Caco-2 (cell line): ENCODE measurements at regions not wholly inside any gene's neighbourhood (a gene's known extent, or its start where the extent isn't known, plus 50 kb on each side); places are given as distances from the start of the nearest gene placed in this dataset.
A peak's percentile ranks its signal among the peaks of the same experiment; 100 is the strongest.

Source experiments
- BruUV-seq: library from RNA; stranded (reverse); fragments of 400-500 nt; replicated peaks from 2 replicates; lab custom pipeline; 2021; lab: Mats Ljungman, UMichigan
- CTCF ChIA-PET: fragments of 300-600 bp; sonication (Branson Sonifier 250); formaldehyde crosslinking; loops from one replicate; lab custom pipeline; 2022; ENCODE audit warnings: antibody characterized with exemption; lab: Charles Lee
- POLR2A ChIA-PET: fragments of 300-600 bp; sonication (Branson Sonifier 250); formaldehyde crosslinking; loops from one replicate; lab custom pipeline; 2022; ENCODE audit warnings: antibody characterized with exemption; lab: Charles Lee
- DNase-seq, 2 experiments: peaks; one replicate each; pipeline versions ENCODE4 v3.0.0 to v3.0.0-alpha.2; 2020 to 2022
- H3K27me3 ChIP-seq: replicated peaks from 2 replicates; pipeline ENCODE4 v1.6.0; 2011; ENCODE audit warnings: low read length; ENCODE audit not compliant: control insufficient read depth, insufficient read depth
- H3K36me3 ChIP-seq: 2 replicates; pipeline ENCODE4 v1.5.1; 2011; ENCODE audit warnings: low read length; ENCODE audit not compliant: control insufficient read depth, insufficient read depth
- H3K4me1 ChIP-seq: fragments of 250-450 bp; sonication (Bioruptor Pico); 2 replicates; pipeline ENCODE4 v1.5.1; 2020; ENCODE audit warnings: mild to moderate bottlenecking
- H3K4me3 ChIP-seq: 2 replicates; pipeline ENCODE4 v1.5.1; 2011; ENCODE audit warnings: low read depth, mild to moderate bottlenecking, control low read depth, low read length
- H3K9me3 ChIP-seq: fragments of 250-450 bp; sonication (Bioruptor Pico); 2 replicates; pipeline ENCODE4 v1.5.1; 2020; ENCODE audit warnings: mild to moderate bottlenecking, moderate library complexity
- H3K27ac Mint-ChIP-seq: one replicate; pipeline ENCODE4 v1.8.0; 2022; ENCODE audit warnings: mixed read lengths; ENCODE audit not compliant: unreplicated experiment
- H3K27me3 Mint-ChIP-seq: one replicate; pipeline ENCODE4 v1.8.0; 2022; ENCODE audit warnings: mixed read lengths; ENCODE audit not compliant: insufficient read depth, unreplicated experiment
- H3K36me3 Mint-ChIP-seq: one replicate; pipeline ENCODE4 v1.8.0; 2022; ENCODE audit warnings: mild to moderate bottlenecking, mixed read lengths; ENCODE audit not compliant: insufficient read depth, unreplicated experiment
- H3K4me1 Mint-ChIP-seq: one replicate; pipeline ENCODE4 v1.8.0; 2022; ENCODE audit warnings: low read depth, mixed read lengths; ENCODE audit not compliant: unreplicated experiment
- H3K4me3 Mint-ChIP-seq: one replicate; pipeline ENCODE4 v1.8.0; 2022; ENCODE audit warnings: mild to moderate bottlenecking, moderate library complexity, mixed read lengths; ENCODE audit not compliant: unreplicated experiment
- H3K9me3 Mint-ChIP-seq: one replicate; pipeline ENCODE4 v1.8.0; 2022; ENCODE audit warnings: mixed read lengths; ENCODE audit not compliant: unreplicated experiment
- CTCF ChIP-seq, 2 experiments: fragments of 200-600 bp in 1 of 2; IDR thresholded peaks; 1 replicate in 1 of 2; 2 replicates in 1 of 2; pipeline versions ENCODE4 v1.5.1 to v1.8.0; 2011 to 2022; ENCODE audit warnings: antibody characterized with exemption in 1 of 2, control low read depth in 1 of 2, inconsistent platforms in 1 of 2, low read depth in 1 of 2, low read length in 1 of 2, mild to moderate bottlenecking in 1 of 2, moderate library complexity in 1 of 2; ENCODE audit not compliant: insufficient read depth in 1 of 2, severe bottlenecking in 1 of 2, unreplicated experiment in 1 of 2
- intact Hi-C: fragments of 100-400 bp; cut with micrococcal nuclease; formaldehyde crosslinking; loops from one replicate; pipeline ENCODE4 v1.10.0; 2022; ENCODE audit not compliant: unreplicated experiment

- peaks cover 4% of the 10 kb centered on the region; the same call in 1 of the 2 replicates for H3K9me3 ChIP-seq
- intact Hi-C loops: loop anchor here (1.0 to 5.0 kb wide), 5 partner anchors 12 to 1530 kb away; no protein-coding TSS in a partner anchor
- TF ChIP-seq CTCF (IDR thresholded peaks at IDR 0.05; ENCODE audit: insufficient read depth in 1 of 2, low read depth in 1 of 2, low read length in 1 of 2, severe bottlenecking in 1 of 2, unreplicated experiment in 1 of 2): no peak
- peaks cover 24% of the 10 kb centered on the region for H3K36me3 Mint-ChIP-seq
- no peak overlapping the region for H3K4me3 ChIP-seq
- peaks cover 21% of the 10 kb centered on the region for H3K9me3 Mint-ChIP-seq
- H3K4me1 Mint-ChIP-seq: peaks cover 74% of the 10 kb centered on the region
- H3K27me3 Mint-ChIP-seq: no peaks in the 10 kb centered on the region
- peak overlapping the region; percentile 60 for H3K4me3 Mint-ChIP-seq
- H3K4me1 ChIP-seq: peaks cover 75% of the 10 kb centered on the region
- POLR2A ChIA-PET: interaction anchor here (1.2 to 3.4 kb wide), 4 partner anchors 10 to 30 kb away, joined by 3 to 39 read pairs (median 12); no protein-coding TSS in a partner anchor
- no peaks in the 10 kb centered on the region; the same call in 1 of the 2 replicates for H3K36me3 ChIP-seq
- BruUV-seq: no TSS peak
- peak; percentile 75 to 83 for DNase-seq
- peak overlapping the region; percentile 91 for H3K27ac Mint-ChIP-seq
- no peaks in the 10 kb centered on the region for H3K27me3 ChIP-seq
- CTCF ChIA-PET: interaction anchor here (0.7 to 2.7 kb wide), 3 partner anchors 12 to 30 kb away, joined by 3 to 19 read pairs (median 16); no protein-coding TSS in a partner anchor
Observed at GRCh38 chr15:53831907-53832770, 72.7 kb upstream of the WDR72 start.

GRCh38 chr15:53830707-53831386 is 71.4 kb upstream of the WDR72 start:
- Mint-ChIP-seq H3K4me3 (peak overlapping the region; percentile 60), H3K4me1 (peaks cover 62% of the 10 kb centered on the region), H3K36me3 (peaks cover 24% of the 10 kb centered on the region), H3K27me3 (no peaks in the 10 kb centered on the region), H3K27ac (peak overlapping the region; percentile 91), H3K9me3 (peaks cover 21% of the 10 kb centered on the region)
- CTCF ChIA-PET: interaction anchor here (2.7 kb wide), 2 partner anchors 13 to 20 kb away, joined by 16 to 19 read pairs; no protein-coding TSS in a partner anchor
- Histone ChIP-seq H3K27me3 (no peaks in the 10 kb centered on the region), H3K4me1 (peaks cover 62% of the 10 kb centered on the region), H3K9me3 (peaks cover 4% of the 10 kb centered on the region; the same call in 1 of the 2 replicates), H3K4me3 (0 out of 2 replicates have a peak overlapping the region, but pooled peaks have one; percentile 5), H3K36me3 (no peaks in the 10 kb centered on the region)
- no peak for TF ChIP-seq CTCF (IDR thresholded peaks at IDR 0.05; ENCODE audit: insufficient read depth in 1 of 2, low read depth in 1 of 2, low read length in 1 of 2, severe bottlenecking in 1 of 2, unreplicated experiment in 1 of 2)
- BruUV-seq: no TSS peak
- peak; percentile 81 to 90 for DNase-seq
- POLR2A ChIA-PET: interaction anchor here (1.8 to 3.4 kb wide), 2 partner anchors 13 to 20 kb away, joined by 14 to 39 read pairs; no protein-coding TSS in a partner anchor
- intact Hi-C loops: loop anchor here (1.0 to 5.0 kb wide), 3 partner anchors 31 to 1531 kb away; no protein-coding TSS in a partner anchor
